Pancreas (tissue), 10 donors: ENCODE measurements at regions not wholly inside any gene's neighbourhood (a gene's known extent, or its start where the extent isn't known, plus 50 kb on each side); places are given as distances from the start of the nearest gene placed in this dataset.

ENCODE experiments used
- ATAC-seq, 4 donors: fragments of 200-7000 bp; cut with Tn5 transposase; one replicate each; pipeline versions ENCODE4 v1.8.0 to v1.9.1; 2020; ENCODE audit warnings: mild to moderate bottlenecking in 4 of 4, moderate library complexity in 4 of 4
- DNase-seq, 6 donors: peaks; one replicate each; pipeline ENCODE4 v3.0.0-alpha.2; 2020
- FAIRE-seq: peaks from 2 replicates; lab custom pipeline; 2012; peaks lifted over from hg19 to GRCh38; lab: Jason Lieb, UNC
- H3K27ac ChIP-seq, 4 donors: fragments of 200-600 bp; sonication (generic); 1 replicate in 3 of 4; 2 replicates in 1 of 4; pipeline versions ENCODE4 v1.5.0 to v1.8.0; 2020
- H3K27me3 ChIP-seq, 4 donors: fragments of 200-600 bp; one replicate each; pipeline ENCODE4 v1.8.0; 2021
- H3K36me3 ChIP-seq, 3 donors: fragments of 200-600 bp; sonication (generic) in 1 of 3; one replicate each; pipeline versions ENCODE4 v1.5.0 to v1.8.0; 2020 to 2021
- H3K4me1 ChIP-seq, 3 donors: fragments of 200-600 bp; one replicate each; pipeline ENCODE4 v1.8.0; 2021
- H3K4me3 ChIP-seq, 4 donors: fragments of 200-600 bp; sonication (generic) in 2 of 4; one replicate each; pipeline versions ENCODE4 v1.5.0 to v1.8.0; 2020 to 2021
- H3K9me3 ChIP-seq, 4 donors: fragments of 200-600 bp; one replicate each; pipeline ENCODE4 v1.8.0; 2021
- WGBS, 2 donors: extraction: QIAGEN DNeasy Blood & Tissue Kit; methylation state at CpG; one replicate each; pipeline ENCODE4 v1.1.7; 2013; 5-methylcytosine and 5-hydroxymethylcytosine counted together
- intact Hi-C, 3 donors: fragments of 100-400 bp; cut with DNase I; formaldehyde crosslinking; loops; one replicate each; pipeline versions ENCODE4 v1.11.1 to v1.14.2; 2022
- microRNA-seq, 2 donors: library from miRNA; unstranded; fragments of <30 nt; microRNA quantifications; one replicate each; pipeline versions ENCODE4 to v1.1.0, GENCODE V29; 2019 to 2020
- TF ChIP-seq, protein P1 (sequence below), 4 donors: fragments of 200-600 bp; sonication (generic) in 3 of 4; IDR thresholded peaks; one replicate each; pipeline versions ENCODE4 v1.5.0 to v1.8.0; 2021; ENCODE audit warnings: antibody characterized with exemption in 4 of 4
- donor health status: healthy with polysubstance abuse.
- donor health status: DM: no; HTN: no; CAD: no; lungs with moderate emphysema.
- donor health status: DM: no; HTN: no; CAD: no.
- donor health status: control.
- donor health status: control.
- donor health status: Bipolar disorder and iron deficiency.
- donor health status: DM: yes; HTN: yes; CAD: no.
- donor health status: DM: no; HTN: no; CAD: no.
- donor health status: DM: no; HTN: no; CAD: no.
- donor health status: DM: yes; HTN: yes; CAD: no.

DNA sequence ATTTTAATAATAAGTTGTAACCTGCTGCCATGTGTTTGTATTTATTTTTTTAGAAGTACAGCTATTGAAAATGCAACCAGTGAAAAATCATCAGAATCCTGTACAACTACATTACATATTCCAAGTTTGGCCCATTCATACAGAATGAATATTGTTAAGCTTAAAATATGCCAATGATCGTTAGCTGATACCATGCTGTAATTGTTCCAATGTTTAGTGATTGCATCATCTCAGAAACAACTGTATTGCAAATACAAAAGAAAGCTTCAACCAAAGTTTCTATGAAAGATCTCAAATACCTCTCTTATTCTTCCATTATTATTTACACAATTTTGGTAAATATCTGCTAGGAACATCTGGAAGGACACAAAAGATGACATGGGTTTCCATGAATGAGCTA lies 51.6 kb upstream of the ALCAM start:
- 38 to 56% methylated on average over 1 of the region's 1 CpG for WGBS, 2 donors
- TF ChIP-seq, protein P1, sequence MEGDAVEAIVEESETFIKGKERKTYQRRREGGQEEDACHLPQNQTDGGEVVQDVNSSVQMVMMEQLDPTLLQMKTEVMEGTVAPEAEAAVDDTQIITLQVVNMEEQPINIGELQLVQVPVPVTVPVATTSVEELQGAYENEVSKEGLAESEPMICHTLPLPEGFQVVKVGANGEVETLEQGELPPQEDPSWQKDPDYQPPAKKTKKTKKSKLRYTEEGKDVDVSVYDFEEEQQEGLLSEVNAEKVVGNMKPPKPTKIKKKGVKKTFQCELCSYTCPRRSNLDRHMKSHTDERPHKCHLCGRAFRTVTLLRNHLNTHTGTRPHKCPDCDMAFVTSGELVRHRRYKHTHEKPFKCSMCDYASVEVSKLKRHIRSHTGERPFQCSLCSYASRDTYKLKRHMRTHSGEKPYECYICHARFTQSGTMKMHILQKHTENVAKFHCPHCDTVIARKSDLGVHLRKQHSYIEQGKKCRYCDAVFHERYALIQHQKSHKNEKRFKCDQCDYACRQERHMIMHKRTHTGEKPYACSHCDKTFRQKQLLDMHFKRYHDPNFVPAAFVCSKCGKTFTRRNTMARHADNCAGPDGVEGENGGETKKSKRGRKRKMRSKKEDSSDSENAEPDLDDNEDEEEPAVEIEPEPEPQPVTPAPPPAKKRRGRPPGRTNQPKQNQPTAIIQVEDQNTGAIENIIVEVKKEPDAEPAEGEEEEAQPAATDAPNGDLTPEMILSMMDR (IDR thresholded peaks at IDR 0.05), result no peak

DNA sequence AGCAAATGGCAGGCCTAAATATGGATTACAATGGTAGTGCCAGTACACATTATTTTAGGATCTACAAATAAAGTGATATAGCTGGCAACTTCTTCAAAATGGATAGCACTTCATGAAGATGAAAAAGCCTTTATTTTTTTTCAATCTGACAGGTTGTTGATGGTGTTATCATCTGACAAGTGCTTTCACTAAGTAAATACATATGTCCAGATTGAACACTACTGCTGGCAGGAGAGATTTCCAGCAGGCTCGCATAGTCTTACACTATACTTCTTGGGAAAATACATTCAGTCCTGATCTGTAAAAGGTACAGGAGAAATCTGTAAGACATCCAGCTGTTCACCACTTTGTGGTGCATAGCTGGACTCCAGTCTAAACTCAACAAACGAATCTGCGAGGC lies 50.9 kb upstream of the ALCAM start:
- FAIRE-seq (no peak), DNase-seq (no peak), ATAC-seq (no peak)
- intact Hi-C loops, result no loop called here
- Histone ChIP-seq H3K9me3 (no peaks in the 10 kb centered on the region), H3K27ac (no peak overlapping the region), H3K4me3 (no peak overlapping the region), H3K27me3 (no peaks in the 10 kb centered on the region), H3K4me1 (no peaks in the 10 kb centered on the region), H3K36me3 (no peaks in the 10 kb centered on the region)
- TF ChIP-seq, protein P1 (IDR thresholded peaks at IDR 0.05), result no peak
- WGBS, 2 donors, result 64 to 66% methylated on average over 3 of the region's 3 CpGs

More for the DNA sequence above, 51.6 kb upstream of the ALCAM start:
- no peaks in the 10 kb centered on the region for H3K36me3 ChIP-seq
- DNase-seq, result no peak
- no peak for ATAC-seq
- H3K27me3 ChIP-seq, result no peaks in the 10 kb centered on the region
- H3K4me1 ChIP-seq, result no peaks in the 10 kb centered on the region
- no peak overlapping the region for H3K27ac ChIP-seq
- intact Hi-C loops, result no loop called here
- FAIRE-seq, result no peak
- no peaks in the 10 kb centered on the region for H3K9me3 ChIP-seq
- H3K4me3 ChIP-seq, result no peak overlapping the region

DNA sequence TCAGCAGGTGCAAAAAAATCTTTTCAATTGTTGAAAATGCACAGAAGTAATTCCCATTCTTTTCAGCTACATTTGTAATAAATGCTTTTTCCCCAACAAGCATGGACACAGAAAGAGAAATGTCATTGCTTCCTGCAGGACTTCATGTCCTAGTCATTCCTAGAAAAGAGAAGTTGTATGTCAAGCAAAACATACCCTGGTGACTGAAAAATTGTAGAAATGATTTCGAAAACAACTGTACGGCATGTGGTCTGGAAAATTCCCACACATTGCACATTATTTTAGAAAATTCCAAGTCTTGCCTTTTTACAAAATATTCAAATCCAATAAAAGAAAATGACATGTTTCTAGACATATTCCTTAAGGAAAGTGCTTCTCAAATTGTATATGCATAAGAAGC lies 50.4 kb upstream of the ALCAM start:
- intact Hi-C loops, result no loop called here
- H3K36me3 ChIP-seq, result no peaks in the 10 kb centered on the region
- H3K4me3 ChIP-seq, result no peak overlapping the region
- no peak for DNase-seq
- TF ChIP-seq, protein P1 (IDR thresholded peaks at IDR 0.05), result no peak
- H3K9me3 ChIP-seq, result no peaks in the 10 kb centered on the region
- WGBS, 2 donors, result 69 to 91% methylated on average over 2 of the region's 2 CpGs
- H3K27me3 ChIP-seq, result no peaks in the 10 kb centered on the region
- no peak for ATAC-seq
- H3K27ac ChIP-seq, result no peak overlapping the region
- no peaks in the 10 kb centered on the region for H3K4me1 ChIP-seq
- no peak for FAIRE-seq

Small RNAs in the stretch of these regions (microRNA-seq; reads per million reads assigned to microRNA genes)
- gene MIR548AB, result 0 reads per million in 2 donors
